ENCODE measurements at regions not wholly inside any gene's neighbourhood (a gene's known extent, or its start where the extent isn't known, plus 50 kb on each side); places are given as distances from the start of the nearest gene placed in this dataset.
"Not testable (repeated sequence)": the region's sequence is repeated elsewhere in the genome, so short reads cannot be mapped to it uniquely, and the experiment has no call there.

DNA sequence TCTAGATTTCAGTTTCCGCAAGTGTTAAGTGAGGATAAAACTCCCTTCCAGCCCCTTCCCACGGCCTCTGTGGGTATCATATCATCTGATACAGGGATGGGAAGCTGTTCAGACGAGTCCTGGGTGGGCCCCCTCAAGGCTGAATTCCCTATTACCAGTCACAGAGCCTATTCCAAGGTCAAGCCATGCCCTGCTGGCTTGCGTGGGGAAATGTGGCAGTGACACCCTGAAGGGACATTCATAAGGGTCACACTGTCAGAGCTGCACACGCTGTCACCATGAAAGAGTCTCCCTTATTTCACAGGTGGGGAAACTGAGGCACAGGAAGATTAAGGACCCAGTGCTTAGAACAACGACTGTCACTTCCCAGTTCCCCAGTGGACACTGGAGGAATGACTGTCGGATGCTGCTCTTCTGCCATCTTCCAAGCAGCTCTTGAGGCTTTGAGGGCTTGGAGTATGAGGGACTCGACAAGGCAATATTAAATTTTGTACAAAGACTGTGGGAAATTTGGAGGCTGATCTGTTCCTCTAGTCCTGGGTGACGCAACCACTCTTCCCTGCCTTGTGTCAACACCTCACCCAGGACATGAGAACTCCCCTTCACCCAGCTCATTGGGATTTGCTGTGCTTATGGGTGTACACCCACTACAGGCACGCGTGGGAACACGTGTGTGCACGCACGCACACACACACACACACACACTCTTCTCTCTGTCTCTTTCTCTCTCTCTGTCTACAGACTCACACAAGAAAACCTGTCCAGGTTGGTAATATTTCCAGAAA lies 386.0 kb downstream of the RPS24 start:
- ChIA-PET POLR2A (no interaction called here), CTCF (interaction anchor here (1.4 kb wide), 1 partner anchor 9 kb away, joined by 4 read pairs; no protein-coding TSS in a partner anchor)
- DNase-seq (ENCODE audit: extremely low spot score) = no peak
- TF ChIP-seq, protein P1, sequence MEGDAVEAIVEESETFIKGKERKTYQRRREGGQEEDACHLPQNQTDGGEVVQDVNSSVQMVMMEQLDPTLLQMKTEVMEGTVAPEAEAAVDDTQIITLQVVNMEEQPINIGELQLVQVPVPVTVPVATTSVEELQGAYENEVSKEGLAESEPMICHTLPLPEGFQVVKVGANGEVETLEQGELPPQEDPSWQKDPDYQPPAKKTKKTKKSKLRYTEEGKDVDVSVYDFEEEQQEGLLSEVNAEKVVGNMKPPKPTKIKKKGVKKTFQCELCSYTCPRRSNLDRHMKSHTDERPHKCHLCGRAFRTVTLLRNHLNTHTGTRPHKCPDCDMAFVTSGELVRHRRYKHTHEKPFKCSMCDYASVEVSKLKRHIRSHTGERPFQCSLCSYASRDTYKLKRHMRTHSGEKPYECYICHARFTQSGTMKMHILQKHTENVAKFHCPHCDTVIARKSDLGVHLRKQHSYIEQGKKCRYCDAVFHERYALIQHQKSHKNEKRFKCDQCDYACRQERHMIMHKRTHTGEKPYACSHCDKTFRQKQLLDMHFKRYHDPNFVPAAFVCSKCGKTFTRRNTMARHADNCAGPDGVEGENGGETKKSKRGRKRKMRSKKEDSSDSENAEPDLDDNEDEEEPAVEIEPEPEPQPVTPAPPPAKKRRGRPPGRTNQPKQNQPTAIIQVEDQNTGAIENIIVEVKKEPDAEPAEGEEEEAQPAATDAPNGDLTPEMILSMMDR (IDR thresholded peaks at IDR 0.05; ENCODE audit: control extremely low read depth, extremely low read depth, low read depth, missing control alignments) = no peak

DNA sequence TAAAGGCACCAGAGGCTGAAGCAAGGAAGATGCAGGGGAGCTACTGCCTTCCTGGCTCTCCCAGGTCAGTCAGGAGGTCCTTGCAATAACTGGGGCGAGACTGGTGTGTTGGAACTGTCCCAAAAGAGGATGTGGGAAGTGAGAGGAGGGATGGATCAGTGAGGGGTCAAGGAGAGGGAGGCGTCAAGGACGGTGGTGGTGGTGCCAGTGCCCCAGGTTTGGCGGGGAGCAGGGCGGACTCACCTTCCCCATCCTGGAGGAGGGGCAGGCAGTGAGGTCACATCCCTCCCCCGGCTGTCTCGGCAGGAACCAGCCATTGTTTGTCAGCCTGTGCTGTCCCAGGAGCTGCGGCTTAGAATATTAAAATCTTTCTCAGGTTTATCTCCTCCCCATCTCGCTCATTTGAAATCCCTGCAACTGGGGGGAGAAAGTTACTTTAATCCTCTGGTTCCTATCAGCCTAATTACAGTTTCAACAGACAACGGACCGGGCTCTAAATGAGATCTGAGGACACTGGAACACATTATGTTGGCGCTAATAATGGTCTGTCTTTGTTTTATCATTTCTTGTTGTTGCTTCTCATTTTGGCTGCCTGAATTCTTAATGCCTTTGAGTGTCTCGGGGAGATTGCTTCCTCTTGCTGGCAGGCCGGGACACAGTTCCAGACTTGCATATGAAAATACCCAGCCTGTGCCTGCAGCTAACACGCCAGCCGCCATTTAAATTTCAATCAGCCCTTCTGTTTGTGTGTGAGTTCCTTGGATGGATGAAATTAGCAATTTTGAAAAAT lies 387.5 kb downstream of the RPS24 start:
- ChIA-PET POLR2A (no interaction called here), CTCF (no interaction called here)
- TF ChIP-seq, protein P1 (IDR thresholded peaks at IDR 0.05; ENCODE audit: control extremely low read depth, extremely low read depth, low read depth, missing control alignments) = no peak
- no peak for DNase-seq (ENCODE audit: extremely low spot score)

GRCh38 chr10:78424050-78424449 lies 390.4 kb downstream of the RPS24 start:
- CTCF ChIA-PET = interaction anchor here (0.8 to 1.4 kb wide), 2 partner anchors 9 to 770 kb away, joined by 3 to 5 read pairs; no protein-coding TSS in a partner anchor
- DNase-seq (ENCODE audit: extremely low spot score); POLR2A ChIA-PET: not testable (repeated sequence)

- ChIA-PET CTCF (interaction anchor here (0.8 to 1.4 kb wide), 2 partner anchors 9 to 770 kb away, joined by 3 to 5 read pairs; no protein-coding TSS in a partner anchor), POLR2A (no interaction called here)
- TF ChIP-seq, protein P1 (IDR thresholded peaks at IDR 0.05; ENCODE audit: control extremely low read depth, extremely low read depth, low read depth, missing control alignments) = peak; percentile 18
- no peak for DNase-seq (ENCODE audit: extremely low spot score)
These were observed 391.1 kb downstream of the RPS24 start for GRCh38 chr10:78424723-78425122.

GRCh38 chr10:78426181-78426580 lies 392.5 kb downstream of the RPS24 start:
- TF ChIP-seq, protein P1 (IDR thresholded peaks at IDR 0.05; ENCODE audit: control extremely low read depth, extremely low read depth, low read depth, missing control alignments) = no peak
- ChIA-PET POLR2A (no interaction called here), CTCF (interaction anchor here (1.1 kb wide), 1 partner anchor 12 kb away, joined by 3 read pairs; no protein-coding TSS in a partner anchor)
- no peak for DNase-seq (ENCODE audit: extremely low spot score)

DNA sequence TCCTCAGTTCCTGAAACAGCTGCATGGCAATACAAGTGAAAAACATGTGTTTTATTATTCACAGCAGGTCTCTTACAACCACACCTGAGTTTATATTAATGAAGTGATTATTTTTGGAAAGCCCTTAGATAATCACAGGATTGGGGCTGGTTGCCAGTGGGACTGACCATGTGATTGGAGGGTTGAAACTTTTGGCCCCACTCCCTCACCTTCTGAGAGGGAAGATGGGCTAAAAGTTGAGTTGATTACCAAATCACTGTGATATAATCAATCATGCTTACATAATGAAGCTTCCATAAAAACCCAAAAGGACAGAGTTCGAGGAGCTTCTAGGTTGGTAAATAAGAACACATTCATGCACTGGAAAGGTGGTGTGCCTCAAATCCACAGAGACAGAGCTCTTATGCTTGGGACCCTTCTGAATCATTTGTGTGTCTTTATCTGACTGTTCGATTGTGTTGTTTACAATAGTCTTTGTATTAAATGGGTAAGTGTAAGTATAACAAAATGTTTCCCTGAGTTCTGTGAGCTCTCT lies 393.9 kb downstream of the RPS24 start:
- DNase-seq (ENCODE audit: extremely low spot score) = no peak
- ChIA-PET CTCF (interaction anchor here (0.8 to 2.1 kb wide), 5 partner anchors 8 to 769 kb away, joined by 3 to 8 read pairs (median 3); no protein-coding TSS in a partner anchor), POLR2A (no interaction called here)

More for the DNA sequence above, 393.9 kb downstream of the RPS24 start:
- TF ChIP-seq, protein P1 (IDR thresholded peaks at IDR 0.05; ENCODE audit: control extremely low read depth, extremely low read depth, low read depth, missing control alignments) = no peak

Measured in GM10248 (cell line).